ENCODE measurements at regions not wholly inside any gene's neighbourhood (a gene's known extent, or its start where the extent isn't known, plus 50 kb on each side); places are given as distances from the start of the nearest gene placed in this dataset.
"Not testable (repeated sequence)": the region's sequence is repeated elsewhere in the genome, so short reads cannot be mapped to it uniquely, and the experiment has no call there.

GRCh38 chr7:69338144-69338543 is 260.1 kb upstream of the AUTS2 start:
- DNase-seq (ENCODE audit: low read depth): no peak

GRCh38 chr7:69341288-69341687 is 257.0 kb upstream of the AUTS2 start:
- no peak for DNase-seq (ENCODE audit: low read depth)

- no peak for DNase-seq (ENCODE audit: low read depth)
Measured at GRCh38 chr7:69342154-69342884, 256.0 kb upstream of the AUTS2 start.

GRCh38 chr7:69349291-69349690 is 249.0 kb upstream of the AUTS2 start:
- no peak for DNase-seq (ENCODE audit: low read depth)

GRCh38 chr7:69358163-69358821 is 240.0 kb upstream of the AUTS2 start:
- no peak for DNase-seq (ENCODE audit: low read depth)

- DNase-seq (ENCODE audit: low read depth): no peak
Measured at GRCh38 chr7:69359003-69359700, 239.1 kb upstream of the AUTS2 start.

- no peak for DNase-seq (ENCODE audit: low read depth)
Measured at GRCh38 chr7:69360913-69361312, 237.4 kb upstream of the AUTS2 start.

- no peak for DNase-seq (ENCODE audit: low read depth)
Measured at GRCh38 chr7:69363136-69363535, 235.1 kb upstream of the AUTS2 start.

GRCh38 chr7:69364813-69365643 is 233.2 kb upstream of the AUTS2 start:
- DNase-seq (ENCODE audit: low read depth): no peak

GRCh38 chr7:69365651-69366192 is 232.6 kb upstream of the AUTS2 start:
- no peak for DNase-seq (ENCODE audit: low read depth)

- DNase-seq (ENCODE audit: low read depth): no peak
Measured at GRCh38 chr7:69367780-69368179, 230.5 kb upstream of the AUTS2 start.

- DNase-seq (ENCODE audit: low read depth): no peak
Measured at GRCh38 chr7:69373171-69374043, 224.9 kb upstream of the AUTS2 start.

- no peak for DNase-seq (ENCODE audit: low read depth)
Measured at GRCh38 chr7:69374044-69374425, 224.2 kb upstream of the AUTS2 start.

GRCh38 chr7:69377191-69377590 is 221.1 kb upstream of the AUTS2 start:
- no peak for DNase-seq (ENCODE audit: low read depth)

- no peak for DNase-seq (ENCODE audit: low read depth)
Measured at GRCh38 chr7:69388452-69389137, 209.7 kb upstream of the AUTS2 start.

GRCh38 chr7:69389216-69389615 is 209.1 kb upstream of the AUTS2 start:
- DNase-seq (ENCODE audit: low read depth): no peak

GRCh38 chr7:69393912-69394311 is 204.4 kb upstream of the AUTS2 start:
- not testable (repeated sequence) for DNase-seq (ENCODE audit: low read depth)

GRCh38 chr7:69395061-69395714 is 203.1 kb upstream of the AUTS2 start:
- no peak for DNase-seq (ENCODE audit: low read depth)

GRCh38 chr7:69398986-69399385 is 199.3 kb upstream of the AUTS2 start:
- no peak for DNase-seq (ENCODE audit: low read depth)

- no peak for DNase-seq (ENCODE audit: low read depth)
Measured at GRCh38 chr7:69399401-69399800, 198.9 kb upstream of the AUTS2 start.
